ENCODE measurements at regions not wholly inside any gene's neighbourhood (a gene's known extent, or its start where the extent isn't known, plus 50 kb on each side); places are given as distances from the start of the nearest gene placed in this dataset.
"Not testable (repeated sequence)": the region's sequence is repeated elsewhere in the genome, so short reads cannot be mapped to it uniquely, and the experiment has no call there.

DNA sequence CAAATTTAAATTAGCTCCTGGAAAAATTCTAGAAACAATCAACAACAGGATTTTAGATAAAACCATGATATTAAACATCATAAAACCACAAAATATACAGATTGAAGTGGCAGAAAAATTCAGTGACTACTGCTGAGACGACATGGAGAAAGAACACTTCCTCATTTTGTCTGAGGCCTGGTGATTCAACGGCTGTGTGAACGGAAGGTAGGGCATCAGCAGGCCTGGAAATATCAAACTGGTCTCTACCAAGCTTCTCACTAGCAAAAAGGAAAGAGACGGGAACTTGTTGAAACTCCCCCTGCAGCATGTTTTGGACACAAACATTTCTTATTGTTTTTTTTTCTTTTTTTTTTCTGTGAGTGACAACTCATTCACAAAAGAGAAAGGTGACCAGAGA is 58.0 kb upstream of the AHI1 start:
- TF ChIP-seq, protein P1, sequence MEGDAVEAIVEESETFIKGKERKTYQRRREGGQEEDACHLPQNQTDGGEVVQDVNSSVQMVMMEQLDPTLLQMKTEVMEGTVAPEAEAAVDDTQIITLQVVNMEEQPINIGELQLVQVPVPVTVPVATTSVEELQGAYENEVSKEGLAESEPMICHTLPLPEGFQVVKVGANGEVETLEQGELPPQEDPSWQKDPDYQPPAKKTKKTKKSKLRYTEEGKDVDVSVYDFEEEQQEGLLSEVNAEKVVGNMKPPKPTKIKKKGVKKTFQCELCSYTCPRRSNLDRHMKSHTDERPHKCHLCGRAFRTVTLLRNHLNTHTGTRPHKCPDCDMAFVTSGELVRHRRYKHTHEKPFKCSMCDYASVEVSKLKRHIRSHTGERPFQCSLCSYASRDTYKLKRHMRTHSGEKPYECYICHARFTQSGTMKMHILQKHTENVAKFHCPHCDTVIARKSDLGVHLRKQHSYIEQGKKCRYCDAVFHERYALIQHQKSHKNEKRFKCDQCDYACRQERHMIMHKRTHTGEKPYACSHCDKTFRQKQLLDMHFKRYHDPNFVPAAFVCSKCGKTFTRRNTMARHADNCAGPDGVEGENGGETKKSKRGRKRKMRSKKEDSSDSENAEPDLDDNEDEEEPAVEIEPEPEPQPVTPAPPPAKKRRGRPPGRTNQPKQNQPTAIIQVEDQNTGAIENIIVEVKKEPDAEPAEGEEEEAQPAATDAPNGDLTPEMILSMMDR (IDR thresholded peaks at IDR 0.05; ENCODE audit: low read depth, low read length, missing control alignments): no peak
- in situ Hi-C loops (cut with HindIII; ENCODE audit: low sequenced_read_pairs): no loop called here
- H3K4me3 ChIP-seq (ENCODE audit: low read depth, low read length): no peak overlapping the region
- DNase-seq (ENCODE audit: low read depth): no peak

GRCh38 chr6:135557582-135557981 is 60.0 kb upstream of the AHI1 start:
- in situ Hi-C loops (cut with HindIII; ENCODE audit: low sequenced_read_pairs): no loop called here
- H3K4me3 ChIP-seq (ENCODE audit: low read depth, low read length): no peak overlapping the region
- TF ChIP-seq, protein P1 (IDR thresholded peaks at IDR 0.05; ENCODE audit: low read depth, low read length, missing control alignments): no peak

DNA sequence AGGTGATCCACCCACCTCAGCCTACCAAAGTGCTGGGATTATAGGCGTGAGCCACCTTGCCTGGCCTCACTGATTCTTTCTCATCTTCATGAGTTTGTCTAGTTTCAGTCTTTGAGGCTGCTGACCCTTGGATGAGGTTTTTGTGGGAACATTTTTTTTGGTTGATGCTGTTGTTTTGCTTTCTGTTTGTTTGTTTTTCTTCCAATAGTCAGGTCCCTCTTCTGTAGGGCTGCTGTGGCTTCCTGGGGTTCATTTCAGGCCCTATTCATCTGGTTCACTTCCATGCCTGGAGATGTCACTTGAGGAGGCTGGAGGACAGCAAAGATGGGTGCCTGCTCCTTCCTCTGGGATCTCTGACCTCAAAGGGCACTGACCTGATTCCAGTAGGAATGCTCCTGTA is 68.1 kb upstream of the AHI1 start:
- DNase-seq (ENCODE audit: low read depth); H3K4me3 ChIP-seq (ENCODE audit: low read depth, low read length); in situ Hi-C loops (cut with HindIII; ENCODE audit: low sequenced_read_pairs): not testable (repeated sequence)

More at GRCh38 chr6:135557582-135557981, 60.0 kb upstream of the AHI1 start:
- DNase-seq (ENCODE audit: low read depth): no peak

DNA sequence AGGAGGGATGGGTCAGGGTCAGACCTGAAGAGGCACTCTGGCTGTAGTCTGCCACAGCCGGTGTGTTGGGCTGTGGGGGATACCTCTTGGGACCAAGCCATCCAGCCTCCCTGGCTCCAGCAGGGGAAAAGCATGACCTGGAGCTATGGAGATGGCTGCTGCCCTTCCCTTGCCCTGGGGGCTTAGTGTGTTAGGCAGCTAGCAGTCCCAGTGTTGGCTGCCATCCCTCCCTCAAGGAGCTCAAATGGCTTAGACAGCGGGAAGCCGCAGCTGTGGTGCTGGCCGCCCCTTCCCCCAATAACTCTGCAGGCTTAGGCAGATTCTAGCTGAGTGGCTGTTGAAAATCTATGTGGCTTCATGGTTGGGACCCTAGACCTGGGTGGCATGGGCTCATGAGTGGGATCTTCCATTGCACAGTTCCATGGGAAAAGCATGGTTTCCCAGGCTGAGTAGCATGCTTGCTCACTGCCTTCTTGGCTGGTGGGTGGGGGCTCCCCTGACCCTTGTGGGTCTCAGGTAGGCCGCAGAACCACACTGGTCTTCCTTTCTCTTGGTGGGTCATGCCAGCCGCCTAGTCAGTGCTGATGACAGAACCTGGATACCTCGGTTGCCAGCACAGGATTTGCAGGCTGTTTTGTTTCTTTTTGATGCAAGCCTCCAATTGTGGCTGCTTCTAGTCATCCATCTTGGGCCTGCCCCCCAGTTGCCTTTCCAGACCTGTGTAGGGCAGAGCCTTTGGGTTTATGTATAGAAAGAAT is 69.0 kb upstream of the AHI1 start:
- in situ Hi-C loops (cut with HindIII; ENCODE audit: low sequenced_read_pairs): no loop called here
- H3K4me3 ChIP-seq (ENCODE audit: low read depth, low read length): no peak overlapping the region

DNA sequence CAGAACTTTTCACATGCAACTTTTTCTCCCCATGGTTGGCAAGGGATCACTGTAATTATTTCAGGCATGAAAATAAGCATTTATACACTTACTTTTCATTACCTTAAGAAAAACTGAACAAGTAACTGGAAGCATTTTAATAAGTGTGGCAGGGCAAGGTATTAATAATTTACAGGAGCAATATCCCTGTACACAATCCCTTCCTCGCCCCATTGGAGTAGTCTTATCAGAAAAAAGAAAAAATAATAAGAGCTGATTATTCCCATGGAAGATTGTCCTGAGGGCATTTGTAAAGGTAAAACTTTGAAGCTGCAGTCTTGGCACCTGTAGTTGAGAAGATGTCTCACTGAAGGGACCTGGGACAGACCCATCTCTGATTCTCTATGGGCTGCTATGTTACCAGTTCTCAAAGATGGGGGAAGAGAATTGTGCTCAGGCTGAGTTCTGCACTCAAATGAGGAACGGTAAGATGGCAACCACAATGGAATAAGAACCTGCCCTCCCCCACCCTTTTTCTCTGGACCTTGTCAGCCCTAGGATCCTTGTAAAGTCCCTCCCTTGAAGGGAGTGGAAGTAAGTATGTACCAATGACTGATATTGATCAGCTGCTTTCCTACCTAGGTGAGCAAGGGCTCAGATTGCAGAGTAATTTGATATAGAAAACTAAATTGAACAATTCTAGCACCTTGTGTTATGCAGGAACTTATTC is 70.0 kb upstream of the AHI1 start:
- H3K4me3 ChIP-seq (ENCODE audit: low read depth, low read length): no peak overlapping the region
- in situ Hi-C loops (cut with HindIII; ENCODE audit: low sequenced_read_pairs): no loop called here
- TF ChIP-seq, protein P1 (IDR thresholded peaks at IDR 0.05; ENCODE audit: low read depth, low read length, missing control alignments): no peak
- no peak for DNase-seq (ENCODE audit: low read depth)

More for the DNA sequence above, 69.0 kb upstream of the AHI1 start:
- DNase-seq (ENCODE audit: low read depth): no peak
- TF ChIP-seq, protein P1 (IDR thresholded peaks at IDR 0.05; ENCODE audit: low read depth, low read length, missing control alignments): no peak

- peak; percentile 92 for DNase-seq (ENCODE audit: low read depth)
These were observed 70.8 kb upstream of the AHI1 start for GRCh38 chr6:135568379-135568778.

More at GRCh38 chr6:135568379-135568778, 70.8 kb upstream of the AHI1 start:
- TF ChIP-seq, protein P1 (IDR thresholded peaks at IDR 0.05; ENCODE audit: low read depth, low read length, missing control alignments): no peak
- H3K4me3 ChIP-seq (ENCODE audit: low read depth, low read length): no peak overlapping the region
- in situ Hi-C loops (cut with HindIII; ENCODE audit: low sequenced_read_pairs): no loop called here

All from astrocyte of the cerebellum (primary cell).